ENCODE measurements at regions not wholly inside any gene's neighbourhood (a gene's known extent, or its start where the extent isn't known, plus 50 kb on each side); places are given as distances from the start of the nearest gene placed in this dataset.

GRCh38 chr1:239125893-239126292, 260.5 kb upstream of the CHRM3 start:
- H3K9ac ChIP-seq (ENCODE audit: low read length): no peak overlapping the region

GRCh38 chr1:239125027-239125426, 261.3 kb upstream of the CHRM3 start:
- no peak overlapping the region for H3K27ac Mint-ChIP-seq
- no peaks in the 10 kb centered on the region for H3K27me3 Mint-ChIP-seq
- Histone ChIP-seq H3K27ac (ENCODE audit: low read length in 2 of 2) (no peak overlapping the region), H3K4me1 (ENCODE audit: control insufficient read depth in 2 of 2, insufficient read depth in 2 of 2, low read length in 2 of 2) (no peaks in the 10 kb centered on the region), H3K9me3 (ENCODE audit: control extremely low read depth in 1 of 3, control insufficient read depth in 2 of 3, insufficient read depth in 1 of 3, low read length in 2 of 3) (peaks cover 0 to 4% (median 0%) of the 10 kb centered on the region in 3 donors), H3K79me2 (ENCODE audit: control insufficient read depth, insufficient read depth, low read length) (no peaks in the 10 kb centered on the region), H3K4me3 (ENCODE audit: control extremely low read depth in 1 of 5, extremely low read depth in 1 of 5, insufficient read depth in 1 of 5, low read depth in 2 of 5, low read length in 4 of 5) (no peak overlapping the region), H3K27me3 (replicated peaks in 1 of 4; ENCODE audit: control extremely low read depth in 1 of 4, control insufficient read depth in 3 of 4, insufficient read depth in 4 of 4, low read length in 3 of 4) (no peaks in the 10 kb centered on the region), H4K20me1 (ENCODE audit: control insufficient read depth, insufficient read depth, low read length, poor library complexity, severe bottlenecking) (no peaks in the 10 kb centered on the region), H2AFZ (ENCODE audit: insufficient read depth, low read depth, low read length, poor library complexity, severe bottlenecking) (no peak overlapping the region), H3K4me2 (replicated peaks; ENCODE audit: low read depth, low read length, poor library complexity, severe bottlenecking) (no peak overlapping the region), H3K9ac (ENCODE audit: low read length) (no peak overlapping the region), H3K36me3 (replicated peaks in 1 of 2; ENCODE audit: control extremely low read depth in 1 of 2, control insufficient read depth in 1 of 2, extremely low read depth in 1 of 2, insufficient read depth in 2 of 2, low read length in 1 of 2) (no peaks in the 10 kb centered on the region)
- no peak for DNase-seq
- ChIA-PET POLR2A (no interaction called here), CTCF (no interaction called here)
- H3K9me3 Mint-ChIP-seq (ENCODE audit: insufficient read depth): no peaks in the 10 kb centered on the region
- intact Hi-C loops (cut with micrococcal nuclease): no loop called here
- H3K4me3 Mint-ChIP-seq: no peak overlapping the region
- no peak for ATAC-seq (ENCODE audit: low read depth)
- TF ChIP-seq EZH2 (IDR thresholded peaks at IDR 0.05; ENCODE audit: borderline replicate concordance, insufficient read depth, low read depth, low read length, poor library complexity, severe bottlenecking): no peak
- TF ChIP-seq CTCF (IDR thresholded peaks at IDR 0.05): no peak
- WGBS (ENCODE audit: insufficient coverage): 58% methylated on average over 2 of the region's 4 CpGs
- H3K4me1 Mint-ChIP-seq: no peaks in the 10 kb centered on the region

More at GRCh38 chr1:239125893-239126292, 260.5 kb upstream of the CHRM3 start:
- ATAC-seq (ENCODE audit: low read depth): no peak
- Histone ChIP-seq H3K4me3 (ENCODE audit: control extremely low read depth in 1 of 5, extremely low read depth in 1 of 5, insufficient read depth in 1 of 5, low read depth in 2 of 5, low read length in 4 of 5) (no peak overlapping the region), H3K27me3 (replicated peaks in 1 of 4; ENCODE audit: control extremely low read depth in 1 of 4, control insufficient read depth in 3 of 4, insufficient read depth in 4 of 4, low read length in 3 of 4) (no peaks in the 10 kb centered on the region), H3K79me2 (ENCODE audit: control insufficient read depth, insufficient read depth, low read length) (no peaks in the 10 kb centered on the region), H3K4me2 (replicated peaks; ENCODE audit: low read depth, low read length, poor library complexity, severe bottlenecking) (no peak overlapping the region), H3K36me3 (replicated peaks in 1 of 2; ENCODE audit: control extremely low read depth in 1 of 2, control insufficient read depth in 1 of 2, extremely low read depth in 1 of 2, insufficient read depth in 2 of 2, low read length in 1 of 2) (no peaks in the 10 kb centered on the region), H4K20me1 (ENCODE audit: control insufficient read depth, insufficient read depth, low read length, poor library complexity, severe bottlenecking) (no peaks in the 10 kb centered on the region), H2AFZ (ENCODE audit: insufficient read depth, low read depth, low read length, poor library complexity, severe bottlenecking) (no peak overlapping the region), H3K27ac (ENCODE audit: low read length in 2 of 2) (no peak overlapping the region), H3K9me3 (ENCODE audit: control extremely low read depth in 1 of 3, control insufficient read depth in 2 of 3, insufficient read depth in 1 of 3, low read length in 2 of 3) (peaks cover 0 to 4% (median 0%) of the 10 kb centered on the region in 3 donors), H3K4me1 (ENCODE audit: control insufficient read depth in 2 of 2, insufficient read depth in 2 of 2, low read length in 2 of 2) (no peaks in the 10 kb centered on the region)
- Mint-ChIP-seq H3K27ac (no peak overlapping the region), H3K4me1 (no peaks in the 10 kb centered on the region), H3K4me3 (no peak overlapping the region), H3K9me3 (ENCODE audit: insufficient read depth) (no peaks in the 10 kb centered on the region), H3K27me3 (no peaks in the 10 kb centered on the region)
- no peak for DNase-seq
- TF ChIP-seq CTCF (IDR thresholded peaks at IDR 0.05): no peak
- TF ChIP-seq EZH2 (IDR thresholded peaks at IDR 0.05; ENCODE audit: borderline replicate concordance, insufficient read depth, low read depth, low read length, poor library complexity, severe bottlenecking): no peak
- ChIA-PET CTCF (no interaction called here), POLR2A (no interaction called here)
- intact Hi-C loops (cut with micrococcal nuclease): no loop called here

Data from B cell (primary cell).